Kidney epithelial cell (primary cell): ENCODE measurements at regions not wholly inside any gene's neighbourhood (a gene's known extent, or its start where the extent isn't known, plus 50 kb on each side); places are given as distances from the start of the nearest gene placed in this dataset.

ENCODE experiments used
- DNase-seq: peaks from one replicate; pipeline ENCODE4 v3.0.0-alpha.2; 2010; ENCODE audit warnings: low read depth
- H3K27me3 ChIP-seq: 2 replicates; pipeline ENCODE4 v1.6.0; 2011; ENCODE audit warnings: low read length; ENCODE audit not compliant: control insufficient read depth, insufficient read depth
- H3K36me3 ChIP-seq: 2 replicates; pipeline ENCODE4 v1.5.1; 2011; ENCODE audit warnings: low read length; ENCODE audit not compliant: control insufficient read depth, insufficient read depth
- H3K4me3 ChIP-seq: 2 replicates; pipeline ENCODE4 v1.5.1; 2011; ENCODE audit warnings: low read depth, mild to moderate bottlenecking, control low read depth, low read length
- CTCF ChIP-seq: IDR thresholded peaks from 2 replicates; pipeline ENCODE4 v1.5.1; 2011; ENCODE audit warnings: mild to moderate bottlenecking, moderate library complexity, low read length, control low read depth, inconsistent platforms; ENCODE audit not compliant: insufficient read depth, poor library complexity, severe bottlenecking

GRCh38 chr9:7901621-7902020 lies 102.0 kb upstream of the DMAC1 start:
- TF ChIP-seq CTCF, result no peak
- H3K4me3 ChIP-seq, result no peak overlapping the region
- no peak for DNase-seq
- H3K27me3 ChIP-seq, result no peaks in the 10 kb centered on the region
- no peaks in the 10 kb centered on the region for H3K36me3 ChIP-seq

GRCh38 chr9:7900541-7900940 lies 101.0 kb upstream of the DMAC1 start:
- TF ChIP-seq CTCF, result no peak
- H3K4me3 ChIP-seq, result no peak overlapping the region
- H3K36me3 ChIP-seq, result no peaks in the 10 kb centered on the region
- DNase-seq, result no peak
- no peaks in the 10 kb centered on the region for H3K27me3 ChIP-seq

GRCh38 chr9:7899753-7900152 lies 100.2 kb upstream of the DMAC1 start:
- Histone ChIP-seq H3K27me3 (no peaks in the 10 kb centered on the region), H3K4me3 (no peak overlapping the region), H3K36me3 (no peaks in the 10 kb centered on the region)
- TF ChIP-seq CTCF, result no peak
- no peak for DNase-seq

GRCh38 chr9:7894231-7894630 lies 94.7 kb upstream of the DMAC1 start:
- TF ChIP-seq CTCF, result no peak

GRCh38 chr9:7892975-7893374 lies 93.4 kb upstream of the DMAC1 start:
- H3K27me3 ChIP-seq, result no peaks in the 10 kb centered on the region
- no peak for TF ChIP-seq CTCF
- no peak overlapping the region for H3K4me3 ChIP-seq
- DNase-seq, result no peak
- H3K36me3 ChIP-seq, result no peaks in the 10 kb centered on the region

More at GRCh38 chr9:7894231-7894630, 94.7 kb upstream of the DMAC1 start:
- H3K27me3 ChIP-seq, result no peaks in the 10 kb centered on the region
- no peak for DNase-seq
- no peak overlapping the region for H3K4me3 ChIP-seq
- no peaks in the 10 kb centered on the region for H3K36me3 ChIP-seq

- H3K36me3 ChIP-seq, result no peaks in the 10 kb centered on the region
- TF ChIP-seq CTCF, result no peak
- peak; percentile 86 for DNase-seq
- H3K27me3 ChIP-seq, result no peaks in the 10 kb centered on the region
- no peak overlapping the region for H3K4me3 ChIP-seq
These were observed 80.1 kb upstream of the DMAC1 start for GRCh38 chr9:7879551-7880245.
